HG03066 (cell line): ENCODE measurements at regions not wholly inside any gene's neighbourhood (a gene's known extent, or its start where the extent isn't known, plus 50 kb on each side); places are given as distances from the start of the nearest gene placed in this dataset.
A peak's percentile ranks its signal among the peaks of the same experiment; 100 is the strongest.

ENCODE experiments used
- ATAC-seq: cut with Tn5 transposase; IDR thresholded peaks from one replicate; pipeline ENCODE4 v1.9.1; 2021; ENCODE audit warnings: low read depth; ENCODE audit not compliant: unreplicated experiment

DNA sequence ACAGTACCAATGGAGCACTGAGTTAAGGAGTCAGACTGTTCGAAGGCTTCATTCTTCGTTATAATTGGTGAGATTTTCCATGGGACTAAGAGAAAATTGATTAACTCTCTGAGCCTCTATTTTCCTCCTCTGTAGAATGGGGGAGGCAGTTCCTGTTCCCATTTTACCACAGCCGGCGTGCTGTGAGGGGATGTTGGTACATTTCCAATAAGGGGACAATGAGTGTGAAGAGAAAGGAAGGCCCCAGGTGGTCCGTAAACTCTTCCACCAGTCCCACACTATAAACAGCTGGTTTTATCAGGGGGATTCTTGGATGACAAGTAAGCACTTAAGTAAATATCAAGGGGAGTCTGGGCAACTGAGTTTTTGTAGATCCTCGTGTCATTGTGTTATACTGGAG, 109.9 kb downstream of the DAD1 start:
- ATAC-seq = no peak

- no peak for ATAC-seq
These were observed 110.4 kb downstream of the DAD1 start for GRCh38 chr14:22478670-22479069.

GRCh38 chr14:22478247-22478646, 110.8 kb downstream of the DAD1 start:
- ATAC-seq = no peak

GRCh38 chr14:22477569-22478194, 111.3 kb downstream of the DAD1 start:
- no peak for ATAC-seq

- no peak for ATAC-seq
These were observed 112.1 kb downstream of the DAD1 start for GRCh38 chr14:22476887-22477286.

DNA sequence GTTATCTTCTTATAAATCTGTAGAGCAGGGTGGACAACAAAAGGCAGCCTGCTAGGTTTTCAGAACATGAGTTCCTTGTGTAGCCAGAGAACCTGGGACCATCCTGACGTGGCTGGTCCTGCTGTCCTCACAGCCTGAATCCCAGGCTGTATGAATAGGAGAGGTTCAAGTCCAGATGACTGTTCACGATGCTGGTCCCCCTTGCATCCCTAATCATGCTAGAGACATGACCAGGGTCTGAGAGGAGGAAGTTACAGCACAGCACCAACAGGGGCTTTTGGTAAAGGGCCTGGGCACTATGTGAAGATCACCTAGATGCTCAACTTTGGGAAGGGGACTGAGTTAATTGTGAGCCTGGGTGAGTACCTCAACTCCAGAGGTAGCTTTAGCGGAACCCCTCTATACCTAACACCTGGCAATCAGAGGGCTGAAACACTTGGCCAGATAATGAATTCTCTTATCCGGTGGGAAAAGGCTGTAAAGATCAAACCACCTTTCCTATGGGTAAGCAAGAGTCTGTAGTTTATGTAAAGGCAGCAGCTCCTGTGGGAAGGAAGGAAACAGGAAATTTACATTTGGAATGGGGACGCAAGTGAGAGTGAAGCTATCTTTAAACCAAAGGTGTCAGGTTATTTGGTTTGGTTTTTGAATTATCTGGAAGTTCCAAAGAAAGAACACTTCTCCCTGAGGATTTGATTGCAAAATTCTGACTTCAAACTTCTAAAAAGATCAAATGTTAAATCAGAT, 112.8 kb downstream of the DAD1 start:
- ATAC-seq = no peak

DNA sequence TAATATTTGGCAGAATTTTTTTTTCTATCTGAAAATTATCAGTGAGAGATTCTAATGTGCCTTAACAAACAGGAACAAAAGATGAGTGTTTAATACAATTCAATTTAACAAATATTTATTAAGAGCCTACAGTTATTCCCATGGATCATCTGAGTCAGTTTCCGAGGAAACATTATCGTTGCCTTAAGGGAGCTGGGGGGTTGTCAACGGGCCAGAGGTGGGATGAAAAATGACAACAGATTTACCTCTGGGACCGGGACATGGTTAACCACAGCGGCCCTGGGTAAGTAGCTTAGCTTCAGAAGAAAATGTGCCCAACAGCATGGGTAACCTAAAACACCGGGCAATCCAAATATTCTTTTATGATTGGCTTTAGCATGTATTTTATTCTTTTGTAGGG, 113.6 kb downstream of the DAD1 start:
- ATAC-seq = no peak

DNA sequence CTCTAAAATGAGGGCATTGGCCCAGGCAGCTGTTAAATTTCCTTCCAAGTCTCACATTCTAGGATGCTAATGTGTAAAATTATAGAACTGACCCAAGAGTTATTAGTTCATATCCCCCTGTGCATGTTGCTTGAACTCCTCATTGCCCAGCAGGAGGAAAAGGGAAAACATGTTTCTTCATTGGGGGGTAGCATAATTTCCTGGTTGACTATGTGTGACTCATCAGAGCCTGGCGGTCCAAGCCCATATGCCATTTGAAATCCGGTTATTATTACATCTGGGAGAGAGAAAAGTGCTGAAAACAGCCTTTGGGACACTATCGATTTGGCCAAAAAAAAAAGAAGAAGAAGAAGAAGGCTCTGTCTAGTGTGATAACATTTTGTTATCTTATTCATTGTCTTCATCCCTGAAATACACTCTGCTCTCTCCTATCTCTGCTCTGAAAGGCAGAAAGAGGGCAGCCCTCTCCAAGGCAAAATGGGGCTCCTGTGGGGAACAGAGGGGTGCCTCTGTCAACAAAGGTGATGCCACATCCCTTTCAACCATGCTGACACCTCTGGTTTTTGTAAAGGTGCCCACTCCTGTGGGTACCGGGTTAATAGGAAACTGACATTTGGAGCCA, 114.2 kb downstream of the DAD1 start:
- no peak for ATAC-seq

DNA sequence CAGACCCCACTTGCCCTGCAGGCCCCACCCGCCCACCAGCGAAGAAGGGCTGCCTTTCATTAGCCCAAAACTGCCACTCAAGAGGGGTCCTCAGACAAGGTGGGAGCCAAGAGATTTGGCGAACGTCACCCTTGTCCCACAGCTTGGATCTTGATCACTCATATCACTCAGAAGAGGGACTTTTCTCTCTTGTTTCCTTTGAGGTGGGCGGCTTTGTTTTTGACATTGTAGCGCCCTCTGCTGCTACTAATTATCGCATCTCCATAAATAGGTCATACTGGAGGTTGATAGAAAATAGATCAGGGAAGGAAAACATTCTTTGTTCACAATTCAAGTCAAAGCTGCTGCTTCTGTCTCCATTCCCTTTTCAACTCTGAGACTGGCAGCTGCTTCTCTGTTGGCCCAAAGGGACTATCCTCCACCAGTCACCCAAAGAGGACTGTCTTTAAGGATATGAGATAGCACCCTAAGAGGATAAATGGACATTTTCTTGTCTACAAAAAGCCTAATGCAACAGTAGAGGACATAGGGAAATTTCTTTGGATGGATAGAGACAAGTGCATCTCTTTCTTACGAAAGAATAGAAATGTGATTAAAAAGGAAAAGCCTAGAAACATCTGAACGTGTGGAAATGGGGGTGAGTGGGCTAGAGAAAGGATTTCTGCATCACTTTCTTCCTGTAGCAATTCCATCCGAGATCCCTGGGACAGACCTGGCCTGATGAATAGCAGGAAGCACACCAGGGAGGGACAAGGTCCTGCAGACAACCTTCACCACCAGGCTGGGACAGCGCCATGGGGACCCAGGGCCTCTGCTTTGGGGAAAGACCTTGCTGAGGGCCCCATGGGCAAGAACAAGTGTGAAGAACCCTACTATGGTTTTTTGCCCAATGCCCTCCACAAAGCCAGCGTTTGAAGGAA, 115.8 kb downstream of the DAD1 start:
- no peak for ATAC-seq

DNA sequence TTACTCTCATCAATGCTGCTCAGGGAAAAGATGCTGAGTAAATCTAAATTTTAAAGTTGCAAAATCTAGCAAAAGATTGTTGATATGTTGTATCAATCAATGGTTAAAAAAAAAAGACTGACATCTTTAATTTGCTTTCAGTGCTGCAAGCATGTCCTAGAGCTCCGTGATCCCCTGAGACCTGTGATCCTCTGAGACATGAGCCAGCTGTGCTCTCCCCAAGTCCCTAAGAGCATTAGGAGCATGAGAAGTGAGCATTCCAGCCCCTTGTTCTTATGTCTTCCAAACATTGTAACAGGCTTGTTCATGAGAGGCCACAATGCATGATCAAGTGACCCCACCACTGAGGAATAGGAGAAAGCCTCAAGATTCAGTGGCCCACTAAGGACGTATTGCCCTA, 116.6 kb downstream of the DAD1 start:
- ATAC-seq = no peak

DNA sequence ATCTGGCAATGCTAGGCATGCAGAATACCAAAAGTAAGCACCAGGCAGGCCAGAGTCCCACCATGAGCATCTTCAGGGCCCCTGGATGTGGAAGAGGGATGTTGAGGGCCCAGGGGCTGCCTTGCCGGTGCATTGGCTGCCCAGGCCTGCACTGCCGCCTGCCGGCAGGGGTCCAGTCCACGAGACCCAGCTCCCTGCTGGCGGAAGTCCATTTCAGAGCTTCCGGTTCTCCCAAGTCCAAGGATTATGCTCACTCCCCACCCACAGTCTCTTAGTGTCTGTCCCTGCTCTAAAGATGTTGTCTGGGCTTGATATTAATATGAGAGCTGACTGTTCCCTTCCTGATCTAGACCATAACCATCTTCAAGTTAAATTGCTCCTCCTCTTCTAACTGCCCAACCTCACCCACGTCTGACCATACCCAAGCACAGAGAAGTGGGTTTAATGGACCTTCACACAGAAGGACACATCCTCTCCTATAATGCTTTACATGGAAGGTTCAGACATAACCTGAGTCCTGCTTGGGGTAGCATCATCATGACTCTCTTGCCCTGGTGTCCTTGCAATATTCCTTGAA, 117.4 kb downstream of the DAD1 start:
- no peak for ATAC-seq

DNA sequence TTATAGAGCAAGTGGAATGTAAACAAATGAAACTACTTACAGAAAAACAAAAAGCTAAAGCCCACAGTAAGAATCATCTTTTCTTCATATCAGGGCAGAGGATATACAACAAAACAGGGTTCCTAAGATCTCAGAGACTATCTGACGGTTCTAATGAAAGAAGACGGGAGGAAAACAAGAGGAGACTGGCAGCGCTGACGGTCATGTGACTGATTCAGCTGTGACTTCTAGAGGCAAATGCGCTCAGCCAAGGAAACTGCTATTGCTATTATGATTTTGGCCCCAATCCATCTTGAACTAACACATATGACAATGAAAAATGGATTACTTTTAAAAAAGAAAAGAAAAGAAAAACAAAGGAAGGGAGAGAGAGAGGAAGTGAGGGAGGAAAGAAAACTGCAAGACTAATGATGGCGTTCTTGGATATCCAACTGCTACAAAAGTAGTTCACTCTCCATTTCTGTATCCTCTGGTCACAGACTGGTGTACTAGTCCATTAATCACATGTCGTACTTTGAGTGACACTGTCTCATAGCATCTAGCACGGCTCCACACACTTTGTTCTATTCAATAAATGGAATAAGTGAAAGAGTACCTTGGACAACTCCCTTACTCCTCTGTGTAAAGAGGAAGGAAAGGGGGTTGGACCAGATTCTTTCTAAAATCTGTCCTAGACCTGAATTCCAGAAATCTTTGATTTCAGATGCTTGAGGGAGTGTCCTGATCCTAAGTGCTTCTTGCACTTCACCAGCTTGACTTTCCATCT, 119.3 kb downstream of the DAD1 start:
- no peak for ATAC-seq

DNA sequence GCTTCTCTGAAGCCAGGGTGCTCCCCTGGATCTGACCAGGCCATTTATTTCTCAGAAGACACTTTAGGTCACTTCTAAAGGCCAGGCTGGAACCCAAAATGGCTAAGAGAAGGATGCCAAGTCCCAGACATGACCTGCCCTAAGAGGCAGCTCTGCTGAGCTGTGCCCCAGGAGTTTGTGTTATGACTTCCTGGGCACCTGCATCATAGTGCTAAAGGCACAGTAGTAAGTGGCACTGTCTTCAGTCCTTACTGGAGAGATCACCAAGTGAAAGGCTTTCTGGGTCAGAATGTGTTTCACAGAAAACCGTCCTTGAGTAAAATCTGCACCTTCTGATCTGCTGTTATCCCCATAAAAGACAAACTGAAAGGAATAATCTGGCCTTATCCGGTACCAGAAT, 120.2 kb downstream of the DAD1 start:
- no peak for ATAC-seq

DNA sequence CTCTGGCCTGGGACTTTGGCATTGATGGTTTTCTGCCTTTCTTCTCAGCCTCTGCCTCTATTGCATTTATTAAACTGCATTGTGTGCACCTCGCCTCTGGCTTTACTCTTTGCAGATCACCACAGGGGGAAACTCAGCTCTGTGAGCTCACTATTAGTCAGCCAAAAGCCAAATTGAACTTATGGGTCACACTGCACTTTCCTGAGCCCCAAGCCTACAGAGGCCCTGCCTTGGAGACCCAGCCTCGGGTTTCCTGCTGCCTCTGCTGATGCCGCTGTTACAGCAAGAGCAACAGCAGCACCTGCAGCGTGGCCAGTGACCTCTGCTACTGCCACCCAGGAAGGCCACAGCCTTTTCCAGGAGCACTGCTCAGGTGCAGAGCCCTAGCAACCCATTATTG, 122.5 kb downstream of the DAD1 start:
- peak; percentile 33 for ATAC-seq

DNA sequence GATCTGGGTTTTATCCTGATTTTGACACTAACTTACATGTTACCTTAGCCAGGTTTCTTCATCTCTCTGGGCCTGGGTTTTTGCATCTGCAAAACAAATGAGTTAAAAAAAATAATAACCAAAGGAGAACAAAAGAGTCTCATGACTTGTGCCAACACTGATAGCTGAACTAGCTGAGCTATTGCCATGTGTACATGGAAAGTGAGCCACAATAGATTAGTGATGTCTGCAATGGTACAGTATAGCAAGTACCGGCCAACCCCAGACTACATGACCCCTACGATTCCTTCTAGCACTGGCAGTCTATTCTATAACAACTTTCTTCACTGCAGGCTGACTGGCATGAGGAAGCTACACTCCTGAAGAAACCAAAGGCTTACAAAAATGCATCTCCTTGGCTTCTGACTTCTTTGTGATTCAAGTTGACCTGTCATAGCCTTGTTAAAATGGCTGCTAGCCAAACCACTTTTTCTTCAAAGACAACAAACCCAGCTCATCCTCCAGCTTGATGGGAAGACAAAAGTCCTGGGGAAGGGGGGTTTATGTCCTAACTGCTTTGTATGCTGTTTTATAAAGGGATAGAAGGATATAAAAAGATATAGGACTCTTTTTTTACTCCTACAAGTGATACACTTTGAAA, 123.7 kb downstream of the DAD1 start:
- no peak for ATAC-seq

DNA sequence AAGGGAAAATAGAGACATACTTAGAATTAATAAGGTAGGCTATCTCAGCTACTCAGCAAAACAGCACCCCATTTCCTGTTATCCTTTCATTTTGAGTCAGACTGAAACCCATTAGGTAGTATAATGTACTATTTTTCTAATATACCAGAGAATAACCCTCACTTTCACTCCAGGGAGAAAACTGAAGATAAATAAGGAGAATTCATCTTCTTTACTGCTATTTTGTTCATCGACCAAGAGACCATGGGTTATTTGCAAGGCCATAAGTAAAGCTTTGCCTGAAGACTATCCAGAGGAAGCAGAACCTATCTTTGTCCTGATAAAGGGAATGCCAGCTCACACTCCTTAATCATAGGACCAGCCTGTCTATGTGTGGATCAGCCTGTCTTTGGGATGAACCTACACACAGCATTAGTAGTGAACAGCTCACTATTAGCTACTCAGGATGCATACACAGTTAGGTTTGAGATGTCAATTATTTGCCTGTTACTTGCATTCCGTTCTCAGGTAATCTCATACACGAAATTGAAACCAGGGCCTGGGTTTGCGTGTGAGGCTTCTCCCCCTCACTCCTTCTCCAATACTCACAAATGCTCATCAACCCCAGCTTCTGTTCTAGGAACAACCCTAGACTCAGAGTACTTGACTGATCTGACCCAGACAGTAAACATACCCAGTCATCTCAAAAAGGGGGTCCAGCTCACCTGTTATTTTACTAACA, 124.4 kb downstream of the DAD1 start:
- peak; percentile 63 for ATAC-seq

- ATAC-seq = no peak
These were observed 125.3 kb downstream of the DAD1 start for GRCh38 chr14:22463763-22464173.

- ATAC-seq = no peak
These were observed 126.1 kb downstream of the DAD1 start for GRCh38 chr14:22462923-22463322.
